K562 (cell line): ENCODE measurements at regions not wholly inside any gene's neighbourhood (a gene's known extent, or its start where the extent isn't known, plus 50 kb on each side); places are given as distances from the start of the nearest gene placed in this dataset.

Source experiments
- ARNT ChIP-seq, 2 experiments: fragments of 450-650 bp; IDR thresholded peaks; 2 replicates each; pipeline ENCODE4 v1.6.1; 2016; ENCODE audit warnings: mild to moderate bottlenecking in 1 of 2
- EGR1 ChIP-seq: fragments of 450-650 bp; conservative IDR thresholded peaks from 2 replicates; pipeline ENCODE4 v1.6.1; 2017; ENCODE audit warnings: mild to moderate bottlenecking
- ELF2 ChIP-seq: fragments of 250-450 bp; sonication (Bioruptor Pico); IDR thresholded peaks from 2 replicates; pipeline ENCODE4 v1.5.0; 2021; ENCODE audit warnings: mild to moderate bottlenecking
- MAFK ChIP-seq: IDR thresholded peaks from 2 replicates; pipeline ENCODE4 v1.6.1; 2011; ENCODE audit warnings: low read length, improper control_type of control experiment
- SMAD3 ChIP-seq: fragments of 450-650 bp; formaldehyde crosslinking; conservative IDR thresholded peaks from 2 replicates; pipeline ENCODE4 v1.4.0; 2020; ENCODE audit warnings: mild to moderate bottlenecking
- TCF7L2 ChIP-seq: fragments of 150-350 bp; IDR thresholded peaks from 2 replicates; pipeline ENCODE4 v1.6.1; 2016; ENCODE audit warnings: low read depth, mild to moderate bottlenecking, low read length, moderate library complexity
- TFAP4 ChIP-seq: sonication (generic); formaldehyde crosslinking; IDR thresholded peaks from 2 replicates; pipeline ENCODE4 v1.8.0; 2022; ENCODE audit warnings: missing genetic modification reagents, mild to moderate bottlenecking, moderate library complexity, borderline replicate concordance
- ZNF507 ChIP-seq: conservative IDR thresholded peaks from 2 replicates; pipeline ENCODE4 v1.6.1; 2017; ENCODE audit warnings: missing genetic modification characterization, missing compliant biosample characterization
- ZNF609 ChIP-seq: sonication (generic); formaldehyde crosslinking; IDR thresholded peaks from 2 replicates; pipeline ENCODE4 v1.8.1; 2023; ENCODE audit warnings: missing genetic modification reagents, mild to moderate bottlenecking, borderline replicate concordance

- TF ChIP-seq TFAP4, result no peak
- TF ChIP-seq SMAD3 (CRISPR knock-in tag), result no peak
- no peak for TF ChIP-seq ZNF609 (CRISPR knock-in tag)
- no peak for TF ChIP-seq ARNT (IDR thresholded peaks at IDR 0.05)
- TF ChIP-seq MAFK, result no peak
- TF ChIP-seq ELF2 (CRISPR knock-in tag), result no peak
- TF ChIP-seq ZNF507 (tag), result no peak
- TF ChIP-seq TCF7L2, result no peak
- no peak for TF ChIP-seq EGR1
- TF ChIP-seq, all 486 proteins: peak for 0
Measured at GRCh38 chr14:105817971-105818711, 291.8 kb downstream of the TMEM121 start (continued).
